ENCODE measurements at regions not wholly inside any gene's neighbourhood (a gene's known extent, or its start where the extent isn't known, plus 50 kb on each side); places are given as distances from the start of the nearest gene placed in this dataset.
"Not testable (repeated sequence)": the region's sequence is repeated elsewhere in the genome, so short reads cannot be mapped to it uniquely, and the experiment has no call there.

- FAIRE-seq = no peak
Observed at GRCh38 chr3:152104847-152105415, 163.8 kb upstream of the MBNL1 start.

- FAIRE-seq = no peak
Observed at GRCh38 chr3:152105446-152105845, 163.3 kb upstream of the MBNL1 start.

GRCh38 chr3:152109038-152109437 lies 159.7 kb upstream of the MBNL1 start:
- FAIRE-seq = no peak

GRCh38 chr3:152113413-152113812 lies 155.3 kb upstream of the MBNL1 start:
- FAIRE-seq = no peak

- no peak for FAIRE-seq
Observed at GRCh38 chr3:152113992-152114651, 154.6 kb upstream of the MBNL1 start.

- no peak for FAIRE-seq
Observed at GRCh38 chr3:152120601-152121269, 148.0 kb upstream of the MBNL1 start.

- no peak for FAIRE-seq
Observed at GRCh38 chr3:152121270-152121636, 147.5 kb upstream of the MBNL1 start.

GRCh38 chr3:152122851-152123250 lies 145.9 kb upstream of the MBNL1 start:
- no peak for FAIRE-seq

- no peak for FAIRE-seq
Observed at GRCh38 chr3:152123457-152123856, 145.3 kb upstream of the MBNL1 start.

- FAIRE-seq = no peak
Observed at GRCh38 chr3:152126260-152126659, 142.5 kb upstream of the MBNL1 start.

GRCh38 chr3:152127058-152127457 lies 141.7 kb upstream of the MBNL1 start:
- FAIRE-seq = no peak

- FAIRE-seq = no peak
Observed at GRCh38 chr3:152128356-152128755, 140.4 kb upstream of the MBNL1 start.

GRCh38 chr3:152139651-152140050 lies 129.1 kb upstream of the MBNL1 start:
- no peak for FAIRE-seq

GRCh38 chr3:152146461-152146860 lies 122.3 kb upstream of the MBNL1 start:
- no peak for FAIRE-seq

- no peak for FAIRE-seq
Observed at GRCh38 chr3:152147748-152148147, 121.0 kb upstream of the MBNL1 start.

GRCh38 chr3:152148579-152148978 lies 120.2 kb upstream of the MBNL1 start:
- FAIRE-seq = no peak

- no peak for FAIRE-seq
Observed at GRCh38 chr3:152149832-152150231, 118.9 kb upstream of the MBNL1 start.

- no peak for FAIRE-seq
Observed at GRCh38 chr3:152151216-152151876, 117.4 kb upstream of the MBNL1 start.

- FAIRE-seq = not testable (repeated sequence)
Observed at GRCh38 chr3:152151877-152152765, 116.6 kb upstream of the MBNL1 start.

GRCh38 chr3:152153115-152153514 lies 115.6 kb upstream of the MBNL1 start:
- not testable (repeated sequence) for FAIRE-seq

- FAIRE-seq = no peak
Observed at GRCh38 chr3:152155246-152156020, 113.3 kb upstream of the MBNL1 start.

- FAIRE-seq = no peak
Observed at GRCh38 chr3:152156880-152157279, 111.8 kb upstream of the MBNL1 start.
